ENCODE measurements at regions not wholly inside any gene's neighbourhood (a gene's known extent, or its start where the extent isn't known, plus 50 kb on each side); places are given as distances from the start of the nearest gene placed in this dataset.

DNA sequence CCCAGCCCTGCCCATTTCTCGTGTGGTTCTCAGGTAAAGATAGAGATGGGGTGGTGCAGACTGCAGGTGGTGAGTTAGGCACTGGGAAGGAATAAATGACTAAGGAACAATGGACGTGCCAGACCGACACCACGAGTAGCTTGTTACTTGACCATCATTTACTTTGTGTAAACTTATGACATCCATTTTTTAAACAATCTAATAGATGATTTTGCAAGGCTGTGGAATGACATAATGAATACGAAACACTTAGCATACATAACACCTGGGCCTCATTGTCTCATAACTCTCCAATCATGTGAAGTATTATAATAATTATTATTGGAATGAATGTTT lies 137.3 kb upstream of the CPEB2 start:
- DNase-seq = no peak

DNA sequence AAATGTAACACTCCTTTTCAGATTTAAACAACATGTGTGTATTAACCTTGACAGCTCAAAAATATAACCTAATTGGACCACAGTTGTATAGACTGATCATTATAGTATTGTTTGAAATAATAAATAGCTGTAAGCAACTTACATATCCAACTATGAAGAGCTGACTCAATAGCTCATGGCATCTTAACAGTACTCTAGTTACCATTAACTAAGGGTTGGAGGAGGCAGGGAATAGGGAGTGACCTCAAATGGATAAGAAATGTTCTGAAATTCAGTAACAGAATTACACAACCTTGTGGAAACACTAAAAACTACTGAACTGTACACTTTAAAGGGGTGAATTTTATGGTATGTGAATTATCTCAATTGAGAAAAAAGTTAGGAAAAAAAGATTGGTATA lies 136.5 kb upstream of the CPEB2 start:
- no peak for DNase-seq

DNA sequence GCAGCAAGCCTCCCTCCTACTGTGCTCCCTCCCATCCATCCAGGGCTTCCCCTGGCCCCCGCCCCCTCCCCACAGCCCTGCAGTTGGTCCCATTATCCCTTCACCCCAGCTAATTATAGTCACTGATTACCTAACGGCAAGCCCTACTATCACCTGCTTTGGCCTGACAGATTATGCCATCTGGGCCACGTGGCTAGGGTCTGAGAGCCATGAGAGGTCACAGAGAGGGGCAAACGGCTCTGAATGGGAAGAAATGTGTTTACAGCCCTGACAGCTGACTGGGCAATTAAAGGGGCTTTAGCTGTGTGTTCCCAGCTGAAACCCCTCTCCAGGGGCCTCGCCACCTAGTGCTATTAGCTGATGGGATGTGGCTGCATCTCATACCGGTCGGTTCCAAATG lies 134.4 kb upstream of the CPEB2 start:
- no peak for DNase-seq

DNA sequence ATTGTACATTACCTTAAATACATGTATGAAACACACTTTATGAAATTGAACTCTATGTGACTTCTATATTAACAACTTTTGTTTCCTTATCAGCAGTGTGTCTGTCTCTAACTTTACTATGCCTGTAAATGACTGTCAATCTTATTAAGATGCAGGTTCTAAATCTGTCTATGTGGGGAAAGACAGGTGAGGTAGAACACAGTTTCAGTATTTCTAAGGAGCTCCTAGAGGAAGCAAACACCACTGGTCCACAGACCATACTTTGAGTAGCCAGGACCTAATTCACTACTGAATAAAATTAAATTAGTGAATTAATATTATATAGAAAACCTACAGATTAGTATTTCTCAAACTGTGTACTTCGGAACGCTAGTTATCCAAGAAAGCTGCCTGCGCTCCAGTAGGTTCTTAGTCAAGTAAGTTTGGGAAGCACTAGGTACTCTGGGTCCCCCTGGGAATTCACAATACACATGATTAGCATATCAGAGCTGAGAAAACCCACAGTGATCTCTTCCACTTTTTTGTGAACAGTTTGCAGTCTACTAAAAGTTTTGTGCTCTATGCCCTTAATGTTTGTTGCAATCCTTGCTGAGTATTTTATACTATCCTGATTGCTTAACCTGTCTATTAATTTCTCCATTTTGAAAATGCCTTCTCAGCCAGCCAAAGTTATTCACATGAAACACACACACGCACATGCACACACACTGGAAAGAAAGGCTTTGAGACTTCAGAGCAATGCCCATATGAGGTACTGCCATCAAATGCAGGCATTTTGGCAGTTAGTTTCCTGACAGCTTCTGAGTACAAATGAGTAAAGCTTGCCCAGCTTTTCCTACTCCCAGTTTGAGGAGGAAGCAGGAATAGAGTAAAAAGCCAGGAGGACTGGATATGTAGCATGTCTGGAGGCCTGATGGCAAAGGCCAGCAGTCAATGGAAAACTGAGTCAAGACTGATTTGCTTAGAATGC lies 133.6 kb upstream of the CPEB2 start:
- DNase-seq = no peak

DNA sequence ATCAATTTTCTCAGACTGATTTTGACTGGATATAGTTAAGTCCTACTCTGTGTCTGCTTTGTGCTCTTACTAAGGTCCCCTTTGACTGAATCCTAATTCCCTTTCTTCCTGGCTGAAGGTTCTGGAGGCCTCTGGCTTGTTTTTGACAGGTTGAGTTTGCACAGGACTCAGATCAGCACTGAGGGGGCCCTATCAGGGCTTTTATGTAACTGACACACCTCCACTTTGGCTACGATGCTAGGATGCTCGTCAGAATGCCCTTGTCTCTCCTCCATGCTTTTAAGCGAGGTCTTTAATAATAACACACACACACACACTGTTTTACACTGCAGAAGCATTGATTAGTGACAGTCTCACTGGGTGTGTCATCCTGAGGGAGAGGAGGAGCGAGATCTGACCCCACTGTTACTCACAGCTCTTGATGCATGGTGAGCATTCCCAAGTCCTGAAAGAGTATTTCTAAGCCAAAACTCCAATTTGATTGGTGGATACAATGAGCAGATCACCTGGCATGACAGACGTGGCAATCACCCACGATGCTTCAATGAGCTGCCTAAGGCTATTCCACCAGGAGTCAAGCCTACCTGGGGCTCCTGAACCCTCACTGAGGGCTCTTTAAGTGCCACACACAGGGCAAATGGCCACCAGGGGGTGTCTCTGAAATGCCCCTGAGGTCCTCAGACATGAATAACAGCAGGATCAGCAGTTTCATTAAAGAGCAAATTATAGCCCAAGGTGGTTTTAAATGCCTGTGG lies 130.4 kb upstream of the CPEB2 start:
- no peak for DNase-seq

DNA sequence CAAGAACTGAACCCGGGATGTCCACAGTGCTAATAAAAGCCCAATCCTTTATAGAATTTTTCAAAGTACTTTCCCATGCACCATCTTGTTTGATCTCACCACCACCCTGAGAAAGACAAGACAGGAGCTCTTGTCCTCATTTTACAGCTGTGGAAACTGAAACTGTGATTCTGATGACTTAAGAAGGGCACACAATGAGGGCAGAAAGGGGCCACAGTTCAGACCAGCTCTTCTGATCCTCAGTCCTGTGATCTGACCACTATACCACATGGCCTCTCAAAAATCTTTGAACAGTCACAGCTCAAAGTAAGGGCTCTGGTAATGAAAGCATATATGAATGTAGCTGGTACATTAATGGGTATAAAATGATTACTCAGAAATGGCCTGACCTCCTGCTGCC lies 127.3 kb upstream of the CPEB2 start:
- DNase-seq = no peak

DNA sequence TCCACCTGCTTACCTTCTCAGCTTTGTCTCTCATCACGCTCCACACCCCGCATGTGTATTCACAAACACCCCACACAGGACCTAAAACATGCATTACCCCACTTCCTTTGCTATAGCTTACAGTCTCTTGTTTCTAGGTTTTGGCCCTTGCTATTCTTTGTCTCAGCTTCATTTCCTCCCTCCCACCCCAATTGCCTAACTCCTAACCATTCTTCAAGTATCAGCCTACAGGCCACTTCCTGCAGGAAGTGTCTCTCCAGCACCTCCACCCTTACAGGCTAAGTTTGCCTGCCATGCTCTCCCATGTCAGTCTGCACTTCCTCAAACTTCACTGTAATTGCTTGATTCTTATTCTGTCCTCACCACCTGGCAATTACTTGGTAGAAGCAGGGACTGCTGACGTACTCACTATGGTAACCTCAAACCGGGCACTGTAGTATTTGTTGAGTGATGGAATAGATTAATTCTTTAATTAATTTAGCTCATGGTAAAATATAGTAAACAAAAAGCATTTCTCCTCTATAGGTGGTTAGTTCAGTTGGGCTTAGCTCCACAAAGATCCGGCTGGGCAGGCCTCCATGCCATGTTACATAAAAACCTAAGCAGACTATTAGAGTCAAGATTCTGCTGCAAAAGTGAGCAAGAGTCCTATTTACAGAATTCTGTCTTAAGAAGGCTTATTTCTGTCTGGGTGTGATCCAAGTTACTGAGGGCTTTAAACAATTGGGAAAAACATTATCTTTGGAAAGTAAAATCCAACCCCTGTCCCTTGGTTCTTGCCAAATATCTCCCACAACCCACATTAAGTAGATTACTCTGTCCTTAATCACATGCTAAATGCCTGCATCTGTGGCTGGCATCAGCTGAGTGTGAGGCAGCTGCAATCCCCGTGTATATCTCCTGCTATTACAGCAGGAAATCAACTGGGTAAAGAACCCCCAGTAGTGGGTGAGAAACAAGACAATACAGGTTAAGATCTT lies 124.7 kb upstream of the CPEB2 start:
- DNase-seq = no peak

DNA sequence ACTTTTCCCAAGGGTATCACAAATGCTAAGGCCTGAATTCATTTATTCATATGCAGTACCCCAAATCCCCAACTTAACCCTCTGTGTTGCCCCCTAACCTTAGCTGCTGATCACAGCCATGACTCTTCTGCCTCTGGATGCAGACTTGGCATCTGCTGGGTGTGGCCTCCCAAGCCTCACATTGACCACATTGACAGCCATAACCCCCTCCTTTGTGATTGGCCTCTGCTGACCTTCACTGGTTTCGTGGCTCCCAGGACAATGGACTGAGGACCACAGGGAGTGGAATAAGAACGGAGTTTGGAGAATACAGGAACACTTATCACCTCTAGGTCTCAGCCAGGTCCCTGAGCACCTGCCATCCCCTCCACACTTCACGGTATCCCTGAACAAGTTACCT lies 123.6 kb upstream of the CPEB2 start:
- no peak for DNase-seq

DNA sequence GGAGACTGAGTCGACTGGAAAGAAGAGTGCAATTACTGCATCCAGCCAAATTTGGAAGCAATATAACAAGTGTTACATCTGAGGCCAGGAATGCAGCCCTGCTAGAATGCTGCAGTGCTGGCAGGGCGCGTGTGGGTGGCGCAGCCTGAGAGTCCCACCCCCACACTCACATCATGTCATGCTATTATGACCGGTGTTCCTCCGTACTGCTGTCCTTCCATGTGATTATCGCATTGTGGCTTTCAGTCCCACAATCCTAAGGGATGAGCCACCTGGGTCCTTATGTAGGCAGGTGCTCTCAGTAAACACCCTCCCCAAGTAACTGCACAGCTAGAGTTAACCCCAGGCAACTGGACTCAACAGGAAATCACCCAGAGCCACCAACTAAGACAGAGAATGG lies 122.6 kb upstream of the CPEB2 start:
- no peak for DNase-seq

DNA sequence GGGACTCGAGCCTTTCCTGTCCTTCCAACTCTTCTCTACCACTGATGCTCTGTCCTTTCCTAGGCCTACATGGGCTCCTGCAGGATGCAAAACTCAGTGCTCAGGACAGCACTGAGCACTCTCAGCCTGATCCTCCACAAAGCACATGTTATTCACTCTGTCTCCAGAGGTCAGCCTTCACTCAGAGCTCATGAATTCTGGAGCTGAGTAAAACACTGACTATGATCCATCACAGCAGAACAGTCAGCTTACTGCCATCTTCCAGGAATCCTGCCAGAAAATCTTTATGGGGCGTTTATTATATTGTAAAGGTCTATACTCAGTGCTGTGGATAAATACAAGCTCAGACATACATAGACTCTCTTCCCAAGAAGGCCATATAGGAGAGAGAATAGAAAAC lies 121.5 kb upstream of the CPEB2 start:
- DNase-seq = no peak

DNA sequence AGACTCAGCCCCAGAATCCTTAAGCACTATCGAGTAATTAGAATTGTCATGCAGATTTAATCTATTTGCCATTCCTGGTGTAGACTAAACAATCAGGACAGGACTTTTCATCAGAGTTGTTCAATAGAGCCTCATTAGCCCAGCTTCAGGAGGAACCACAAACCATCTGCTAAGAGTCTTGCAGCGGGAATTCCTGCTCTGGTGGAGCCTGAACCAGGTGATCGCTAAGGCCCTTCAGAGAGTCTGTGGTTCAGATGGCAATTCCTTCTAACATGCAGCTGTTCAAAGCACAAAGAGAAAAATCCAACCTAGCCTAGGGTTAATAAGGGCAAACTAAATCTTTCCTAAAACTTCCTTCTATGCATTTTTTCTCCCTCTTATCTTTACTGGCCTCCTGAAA lies 119.1 kb upstream of the CPEB2 start:
- no peak for DNase-seq

DNA sequence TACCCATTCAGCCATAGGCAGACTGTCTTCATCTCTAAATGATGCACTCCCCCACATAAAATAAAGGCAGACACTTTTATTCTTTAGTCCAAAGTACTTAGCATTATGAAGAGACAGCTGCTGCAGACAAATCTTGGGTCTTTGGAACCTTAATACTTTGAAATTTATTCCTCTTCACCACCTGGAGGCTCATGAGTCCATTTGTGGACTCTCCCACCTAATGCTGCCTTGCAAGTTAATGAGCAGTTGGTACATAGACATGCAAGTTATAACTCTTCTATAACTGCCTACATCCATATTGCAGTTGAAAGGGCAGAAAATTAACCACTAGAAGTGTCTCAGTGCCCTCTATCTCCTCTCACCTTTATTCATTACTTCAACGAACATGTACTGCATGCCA lies 118.6 kb upstream of the CPEB2 start:
- DNase-seq = no peak

DNA sequence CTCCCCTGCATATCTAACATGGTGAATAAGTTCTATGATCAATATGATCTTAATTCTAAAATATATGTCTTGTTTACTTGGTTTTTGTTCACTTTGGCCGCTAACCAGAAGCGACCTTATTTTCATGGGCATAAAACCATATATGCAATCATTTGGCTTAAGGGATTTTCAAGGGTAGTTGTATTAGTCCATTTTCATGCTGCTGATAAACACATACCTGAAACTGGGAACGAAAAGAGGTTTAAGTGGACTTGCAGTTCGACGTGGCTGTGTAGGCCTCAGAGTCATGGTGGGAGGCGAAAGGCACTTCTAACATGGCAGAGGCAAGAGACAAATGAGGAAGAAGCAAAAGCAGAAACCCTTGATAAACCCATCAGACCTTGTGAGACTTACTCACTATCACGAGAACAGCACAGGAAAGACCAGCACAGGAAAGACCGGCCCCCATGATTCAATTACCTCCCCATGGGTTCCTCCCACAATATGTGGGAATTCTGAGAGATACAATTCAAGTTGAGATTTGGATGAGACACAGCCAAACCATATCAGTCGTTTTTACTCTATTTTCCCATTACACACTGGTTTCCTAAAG lies 114.3 kb upstream of the CPEB2 start:
- no peak for DNase-seq

DNA sequence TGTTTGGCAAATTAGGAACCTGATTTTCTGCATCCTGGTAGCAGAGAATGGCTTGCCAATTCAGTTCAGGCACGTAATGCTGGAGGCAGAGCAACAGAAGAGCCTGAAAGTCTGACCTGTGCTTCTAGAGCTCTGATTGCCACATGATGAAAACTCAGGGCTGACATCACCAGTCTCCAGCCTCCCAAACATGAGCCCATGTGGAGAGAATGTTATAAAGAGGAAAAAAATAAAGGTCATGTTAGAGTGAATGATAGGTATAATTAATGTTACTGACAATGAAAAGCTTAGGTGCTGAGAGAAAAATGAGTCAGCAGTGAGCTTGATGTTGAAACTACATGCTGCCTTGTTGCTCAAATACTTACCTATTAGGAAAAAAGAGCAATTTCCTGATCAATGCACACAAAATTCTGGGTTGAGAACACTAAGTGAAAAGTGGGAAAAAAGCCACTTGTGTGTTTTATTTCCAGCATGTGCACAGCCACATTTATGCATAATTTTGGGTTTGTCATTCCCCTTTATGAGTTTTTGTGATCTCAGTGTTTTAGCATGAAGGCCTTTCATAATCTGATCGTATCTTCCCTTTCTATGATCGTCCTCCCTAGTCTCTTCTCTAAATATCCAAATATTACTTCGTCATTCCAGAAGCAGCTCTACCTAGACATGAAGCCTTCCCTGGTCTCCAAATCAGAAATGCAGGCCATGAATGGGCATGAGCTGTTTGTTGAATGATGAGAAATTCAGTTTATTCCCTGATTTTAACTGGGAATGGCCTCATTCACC lies 113.3 kb upstream of the CPEB2 start:
- DNase-seq = no peak

DNA sequence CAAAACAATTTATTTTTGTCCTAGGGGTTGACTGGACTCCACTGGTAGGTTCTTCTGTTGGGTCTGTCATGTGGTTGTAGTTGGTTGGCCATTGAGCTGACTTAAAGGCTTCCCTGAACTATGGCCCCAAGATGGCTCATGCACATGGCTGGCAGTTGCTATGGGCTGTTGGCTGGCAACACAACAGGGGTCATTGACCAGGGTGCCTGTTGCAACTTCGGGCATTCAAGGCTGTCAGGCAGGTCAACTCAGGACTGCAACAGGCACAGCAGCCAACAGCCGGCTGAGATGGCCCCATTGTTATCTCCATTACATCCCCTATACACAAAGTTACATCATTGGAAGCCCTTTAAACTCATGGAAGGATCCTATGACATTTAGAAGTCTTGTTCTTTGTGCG lies 109.7 kb upstream of the CPEB2 start:
- no peak for DNase-seq

DNA sequence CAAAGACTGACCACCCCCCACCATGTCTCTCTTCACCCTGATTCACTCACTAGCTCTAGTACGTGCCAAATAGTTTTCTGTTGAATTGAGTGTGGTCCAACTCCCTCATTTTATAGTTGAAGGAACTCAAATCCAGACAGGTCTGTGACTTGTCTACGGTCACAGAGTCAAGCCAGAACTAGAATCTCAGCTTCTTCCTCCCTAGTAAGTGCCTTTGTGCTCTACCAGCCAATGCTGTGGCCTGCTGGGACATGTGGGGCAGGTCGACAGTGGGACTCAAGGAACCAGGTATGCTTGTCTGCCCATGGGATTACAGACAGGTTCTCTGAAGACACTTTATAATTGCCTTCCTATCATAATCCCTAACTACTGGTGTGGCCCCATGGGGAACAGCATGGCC lies 108.6 kb upstream of the CPEB2 start:
- no peak for DNase-seq

DNA sequence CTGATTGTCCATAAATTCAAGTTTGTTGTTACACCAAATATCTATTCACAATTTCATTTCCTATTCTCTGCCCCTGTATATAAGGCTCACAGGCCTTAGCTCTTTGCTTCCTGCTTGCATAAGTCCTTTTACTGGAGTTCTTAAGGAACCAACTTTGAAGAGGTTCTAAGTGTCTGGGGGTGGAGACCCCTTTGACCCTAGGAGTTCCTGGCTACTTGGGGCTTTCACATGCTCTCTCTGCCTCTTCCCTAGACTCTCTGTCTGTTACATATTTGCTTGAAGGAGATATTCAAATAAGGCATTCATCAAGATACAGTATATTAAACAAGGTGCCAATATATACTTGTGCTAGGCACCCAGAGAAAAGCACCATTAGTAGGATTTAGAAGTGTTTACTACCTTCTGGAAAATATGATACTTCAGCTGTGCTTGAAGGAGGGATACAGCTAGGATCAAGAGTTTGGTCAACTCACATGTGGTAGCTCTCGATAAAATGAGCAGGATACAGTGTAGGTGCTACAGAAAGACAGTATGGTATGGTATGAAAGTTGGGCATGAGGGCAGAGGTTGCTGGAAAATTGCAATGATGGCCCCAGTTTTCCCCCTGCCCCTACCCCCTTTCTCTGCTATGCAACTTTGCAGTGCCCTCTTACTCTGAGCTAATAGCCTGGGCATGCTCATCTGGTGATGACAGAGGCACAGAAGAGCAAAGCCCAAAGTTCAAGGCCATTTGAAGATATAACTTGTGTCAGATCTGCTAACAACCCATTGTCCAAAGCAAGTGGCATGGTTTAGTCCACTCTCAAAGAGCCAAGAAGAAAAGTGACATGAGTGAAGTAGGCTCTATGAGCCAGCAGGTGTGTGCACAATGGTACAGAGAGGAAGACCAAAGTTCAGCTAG lies 107.6 kb upstream of the CPEB2 start:
- DNase-seq = no peak

DNA sequence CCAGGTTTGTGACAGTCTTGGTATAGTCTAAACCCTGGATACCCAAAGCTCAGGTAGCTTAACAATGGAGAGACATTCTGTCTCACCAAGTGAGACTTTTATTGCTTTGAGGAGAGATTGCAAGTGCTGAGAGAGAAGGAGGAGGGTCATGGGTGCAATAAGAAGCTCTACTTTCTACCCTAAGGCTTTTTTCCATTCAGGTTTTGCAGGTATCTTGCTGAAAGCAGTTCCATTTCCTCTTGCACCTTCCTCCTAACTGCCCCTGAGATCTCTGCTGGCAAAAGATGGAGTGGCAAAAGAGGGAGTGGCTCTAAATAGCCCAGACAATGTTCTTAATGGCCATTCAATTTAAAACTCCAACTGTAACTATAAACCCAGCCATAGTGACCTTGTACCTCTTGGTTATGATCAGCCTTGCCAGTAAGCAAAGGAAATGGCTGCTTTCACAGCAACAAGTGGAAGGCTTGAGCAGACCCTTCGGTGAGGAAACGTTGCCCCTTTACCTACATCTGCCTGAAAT lies 105.6 kb upstream of the CPEB2 start:
- DNase-seq = no peak

DNA sequence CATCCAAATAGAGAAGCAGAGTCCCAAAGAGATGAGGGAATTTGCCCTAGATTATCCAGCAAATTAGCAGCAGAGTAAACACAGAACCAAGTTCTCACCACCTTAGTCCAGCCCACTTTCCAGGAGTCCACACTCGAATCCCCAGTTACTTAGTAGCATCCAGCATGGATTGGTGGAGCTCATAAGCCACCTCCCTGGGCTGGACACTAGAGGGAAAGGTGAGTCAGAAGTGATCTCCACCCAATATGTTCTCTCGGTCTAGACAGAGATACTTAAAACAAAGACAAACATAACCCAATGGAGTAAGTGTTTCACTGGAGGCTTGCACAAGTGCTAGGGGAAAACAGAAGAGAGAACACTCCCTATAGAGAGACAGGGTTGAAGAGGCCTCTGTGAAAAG lies 105.1 kb upstream of the CPEB2 start:
- no peak for DNase-seq

DNA sequence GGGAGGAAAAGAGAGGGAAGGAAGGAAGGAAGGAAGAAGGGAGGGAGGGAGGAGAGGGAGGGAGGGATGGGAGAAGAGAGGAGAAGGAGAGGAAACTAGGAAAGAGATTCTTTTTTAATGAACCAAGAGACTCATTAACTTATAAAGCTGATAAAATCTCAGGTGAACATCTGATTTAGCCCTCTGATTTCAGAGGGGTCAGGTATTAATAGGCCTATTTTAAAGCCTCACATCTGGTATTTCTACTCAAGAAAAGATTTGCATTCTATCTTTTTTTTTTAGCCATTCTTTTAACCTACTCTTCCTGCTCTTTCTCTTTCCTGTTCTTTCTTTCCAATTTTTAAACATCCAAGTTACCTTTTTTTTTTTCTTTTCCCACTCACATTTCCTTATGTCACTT lies 103.3 kb upstream of the CPEB2 start:
- DNase-seq = no peak

DNA sequence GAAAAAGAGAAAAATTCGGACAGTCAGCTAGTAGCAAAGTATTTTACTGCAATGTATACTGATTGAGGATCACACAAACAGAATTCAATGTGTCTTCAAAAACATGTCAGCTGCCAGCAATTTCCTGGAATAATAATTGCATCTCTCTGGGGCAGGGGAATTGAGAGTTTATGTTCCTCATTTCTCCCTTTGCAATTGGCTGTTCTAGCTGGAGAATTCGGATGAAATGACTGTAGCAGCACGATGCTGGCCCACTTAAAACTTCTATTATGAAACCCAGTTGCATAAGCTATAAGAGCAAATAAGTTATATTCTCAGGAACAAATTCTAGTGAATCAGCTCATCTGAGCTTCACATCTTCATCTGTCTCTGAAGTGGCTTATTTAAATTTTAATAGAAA lies 99.9 kb upstream of the CPEB2 start:
- DNase-seq = no peak

Measured in GOT3 (cell line).